B cell (primary cell): ENCODE measurements at regions not wholly inside any gene's neighbourhood (a gene's known extent, or its start where the extent isn't known, plus 50 kb on each side); places are given as distances from the start of the nearest gene placed in this dataset.

ENCODE experiments used
- EZH2 ChIP-seq: IDR thresholded peaks from 2 replicates; pipeline ENCODE4 v1.6.1; 2012; ENCODE audit warnings: borderline replicate concordance, low read depth, mild to moderate bottlenecking, moderate library complexity, low read length; ENCODE audit not compliant: insufficient read depth, poor library complexity, severe bottlenecking
- TF ChIP-seq, protein P1 (sequence below): fragments of 200-600 bp; IDR thresholded peaks from one replicate; pipeline ENCODE4 v1.8.0; 2022; ENCODE audit warnings: antibody characterized with exemption, mild to moderate bottlenecking

DNA sequence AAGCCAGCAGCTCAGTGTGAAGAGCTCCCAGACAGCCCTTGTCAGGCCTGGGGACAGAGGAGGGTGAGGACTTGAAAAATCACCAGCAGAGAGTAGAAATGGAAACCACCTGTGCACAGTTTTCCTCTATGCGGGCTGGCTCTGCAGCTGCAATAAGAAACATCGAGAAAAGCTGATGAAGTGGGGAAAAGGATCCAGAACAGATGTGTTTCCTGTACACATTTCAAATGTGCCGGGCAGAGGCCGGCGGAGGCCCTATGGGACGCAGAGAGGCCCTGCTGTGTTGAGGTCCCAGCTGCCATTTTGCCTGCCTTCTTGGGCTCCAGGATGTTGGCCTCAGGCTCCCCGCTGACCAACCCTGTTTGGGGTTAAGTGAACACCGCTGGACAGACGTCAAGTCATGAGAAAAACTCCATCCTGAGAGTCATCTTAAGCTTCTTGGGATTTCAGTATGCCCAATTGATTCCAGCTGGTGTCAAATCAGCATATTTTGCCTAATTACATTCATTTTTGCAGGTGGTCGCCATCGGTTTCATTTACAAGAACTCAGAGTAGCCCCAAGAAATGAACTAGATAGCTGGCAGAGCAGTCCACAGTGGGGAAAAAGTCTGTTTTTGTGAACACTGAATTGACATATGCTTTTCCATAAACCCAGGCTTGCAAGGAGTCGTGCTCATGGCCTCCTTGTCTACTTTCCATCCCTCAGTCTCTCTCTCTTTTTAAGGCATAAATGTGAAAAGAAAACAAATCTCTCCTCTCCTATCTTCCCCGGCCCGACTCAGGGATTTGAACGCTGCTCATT lies 150.4 kb upstream of the PHACTR3 start:
- TF ChIP-seq, protein P1, sequence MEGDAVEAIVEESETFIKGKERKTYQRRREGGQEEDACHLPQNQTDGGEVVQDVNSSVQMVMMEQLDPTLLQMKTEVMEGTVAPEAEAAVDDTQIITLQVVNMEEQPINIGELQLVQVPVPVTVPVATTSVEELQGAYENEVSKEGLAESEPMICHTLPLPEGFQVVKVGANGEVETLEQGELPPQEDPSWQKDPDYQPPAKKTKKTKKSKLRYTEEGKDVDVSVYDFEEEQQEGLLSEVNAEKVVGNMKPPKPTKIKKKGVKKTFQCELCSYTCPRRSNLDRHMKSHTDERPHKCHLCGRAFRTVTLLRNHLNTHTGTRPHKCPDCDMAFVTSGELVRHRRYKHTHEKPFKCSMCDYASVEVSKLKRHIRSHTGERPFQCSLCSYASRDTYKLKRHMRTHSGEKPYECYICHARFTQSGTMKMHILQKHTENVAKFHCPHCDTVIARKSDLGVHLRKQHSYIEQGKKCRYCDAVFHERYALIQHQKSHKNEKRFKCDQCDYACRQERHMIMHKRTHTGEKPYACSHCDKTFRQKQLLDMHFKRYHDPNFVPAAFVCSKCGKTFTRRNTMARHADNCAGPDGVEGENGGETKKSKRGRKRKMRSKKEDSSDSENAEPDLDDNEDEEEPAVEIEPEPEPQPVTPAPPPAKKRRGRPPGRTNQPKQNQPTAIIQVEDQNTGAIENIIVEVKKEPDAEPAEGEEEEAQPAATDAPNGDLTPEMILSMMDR = no peak
- no peak for TF ChIP-seq EZH2
